Osteoblast (primary cell): ENCODE measurements at regions not wholly inside any gene's neighbourhood (a gene's known extent, or its start where the extent isn't known, plus 50 kb on each side); places are given as distances from the start of the nearest gene placed in this dataset.

ENCODE experiments used
- DNase-seq: peaks from one replicate; pipeline ENCODE4 v3.0.0; 2011; ENCODE audit warnings: low spot score, mixed read lengths; ENCODE audit not compliant: insufficient read length; ENCODE audit errors: missing footprints
- H2AFZ ChIP-seq: 2 replicates; pipeline ENCODE4 v1.6.0; 2011; ENCODE audit warnings: mild to moderate bottlenecking, low read length
- H3K27ac ChIP-seq: 2 replicates; pipeline ENCODE4 v1.5.1; 2011; ENCODE audit warnings: mild to moderate bottlenecking, low read depth, low read length, moderate library complexity
- H3K27me3 ChIP-seq: 2 replicates; pipeline ENCODE4 v1.6.0; 2012; ENCODE audit warnings: mild to moderate bottlenecking, control low read depth, inconsistent platforms, low read length, moderate library complexity; ENCODE audit not compliant: insufficient read depth
- H3K36me3 ChIP-seq: 2 replicates; pipeline ENCODE4 v1.5.1; 2011; ENCODE audit warnings: mild to moderate bottlenecking, low read length, control low read depth, moderate library complexity; ENCODE audit not compliant: insufficient read depth
- H3K4me1 ChIP-seq: 2 replicates; pipeline ENCODE4 v1.5.1; 2011; ENCODE audit warnings: mild to moderate bottlenecking, low read length, control low read depth, moderate library complexity; ENCODE audit not compliant: insufficient read depth
- H3K4me2 ChIP-seq: 2 replicates; pipeline ENCODE4 v1.6.0; 2011; ENCODE audit warnings: mild to moderate bottlenecking, low read length; ENCODE audit not compliant: insufficient read depth
- H3K4me3 ChIP-seq: fragments of 200-600 bp; sonication (generic); 3 replicates; pipeline ENCODE4 v1.5.1; 2012; ENCODE audit warnings: mild to moderate bottlenecking, low read length, inconsistent platforms; ENCODE audit not compliant: insufficient read depth
- H3K79me2 ChIP-seq: 2 replicates; pipeline ENCODE4 v1.6.0; 2012; ENCODE audit warnings: mild to moderate bottlenecking, low read length, control low read depth, inconsistent platforms; ENCODE audit not compliant: insufficient read depth
- H3K9me3 ChIP-seq: 2 replicates; pipeline ENCODE4 v1.5.1; 2011; ENCODE audit warnings: low read depth, low read length, control low read depth
- H4K20me1 ChIP-seq: 2 replicates; pipeline ENCODE4 v1.6.0; 2012; ENCODE audit warnings: mild to moderate bottlenecking, low read length, control low read depth; ENCODE audit not compliant: insufficient read depth
- TF ChIP-seq, protein P1 (sequence below): IDR thresholded peaks from 2 replicates; pipeline ENCODE4 v1.5.1; 2011; ENCODE audit warnings: mild to moderate bottlenecking, low read depth, low read length, moderate library complexity; ENCODE audit errors: extremely low read depth

DNA sequence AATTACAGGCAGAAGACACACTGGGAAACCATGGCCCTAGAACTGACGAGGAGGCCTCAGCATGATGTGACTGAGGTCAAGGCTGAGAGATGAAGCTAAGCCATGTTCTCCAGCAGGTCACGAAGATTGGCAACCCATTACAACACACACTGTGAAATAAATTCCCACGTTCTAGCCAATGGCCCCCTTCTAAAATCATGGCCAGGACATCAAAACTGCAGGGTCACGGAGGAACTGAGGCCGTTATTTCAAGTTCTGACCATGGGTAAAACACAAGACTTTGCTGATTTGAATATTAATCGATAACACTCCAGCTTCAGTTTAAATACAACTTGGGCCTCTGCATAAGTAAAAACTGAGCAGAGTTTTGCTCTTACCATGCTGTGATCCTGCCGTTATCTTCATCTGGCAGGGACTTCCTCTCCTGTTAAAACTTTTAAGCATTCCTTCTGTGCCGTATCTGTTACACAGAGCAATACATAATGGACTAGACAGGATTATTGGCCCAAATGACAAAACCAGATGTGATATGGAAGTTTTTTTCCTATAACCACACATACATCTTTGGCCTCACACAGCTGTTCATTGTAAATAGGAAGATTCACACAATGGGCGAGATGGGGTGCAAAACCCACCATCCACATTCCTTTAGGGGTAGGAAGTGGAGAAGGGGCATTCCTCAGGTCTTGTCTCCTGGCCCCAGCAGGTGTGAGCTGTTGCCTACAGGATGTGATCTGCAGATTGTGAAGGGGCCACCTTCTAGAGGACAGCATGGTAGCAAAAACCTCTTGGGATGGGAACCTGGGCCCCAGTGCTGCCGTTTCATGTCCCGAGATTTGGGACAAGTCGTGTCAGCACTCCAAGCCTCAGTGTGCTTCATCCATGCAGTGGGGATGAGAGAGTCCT lies 207.4 kb downstream of the OPA1 start:
- Histone ChIP-seq H3K27ac (no peak overlapping the region), H3K4me2 (no peak overlapping the region), H2AFZ (no peak overlapping the region), H3K27me3 (peaks cover 17% of the 10 kb centered on the region), H4K20me1 (no peaks in the 10 kb centered on the region), H3K4me3 (no peak overlapping the region), H3K4me1 (no peaks in the 10 kb centered on the region), H3K9me3 (no peaks in the 10 kb centered on the region), H3K79me2 (no peaks in the 10 kb centered on the region), H3K36me3 (no peaks in the 10 kb centered on the region)
- TF ChIP-seq, protein P1, sequence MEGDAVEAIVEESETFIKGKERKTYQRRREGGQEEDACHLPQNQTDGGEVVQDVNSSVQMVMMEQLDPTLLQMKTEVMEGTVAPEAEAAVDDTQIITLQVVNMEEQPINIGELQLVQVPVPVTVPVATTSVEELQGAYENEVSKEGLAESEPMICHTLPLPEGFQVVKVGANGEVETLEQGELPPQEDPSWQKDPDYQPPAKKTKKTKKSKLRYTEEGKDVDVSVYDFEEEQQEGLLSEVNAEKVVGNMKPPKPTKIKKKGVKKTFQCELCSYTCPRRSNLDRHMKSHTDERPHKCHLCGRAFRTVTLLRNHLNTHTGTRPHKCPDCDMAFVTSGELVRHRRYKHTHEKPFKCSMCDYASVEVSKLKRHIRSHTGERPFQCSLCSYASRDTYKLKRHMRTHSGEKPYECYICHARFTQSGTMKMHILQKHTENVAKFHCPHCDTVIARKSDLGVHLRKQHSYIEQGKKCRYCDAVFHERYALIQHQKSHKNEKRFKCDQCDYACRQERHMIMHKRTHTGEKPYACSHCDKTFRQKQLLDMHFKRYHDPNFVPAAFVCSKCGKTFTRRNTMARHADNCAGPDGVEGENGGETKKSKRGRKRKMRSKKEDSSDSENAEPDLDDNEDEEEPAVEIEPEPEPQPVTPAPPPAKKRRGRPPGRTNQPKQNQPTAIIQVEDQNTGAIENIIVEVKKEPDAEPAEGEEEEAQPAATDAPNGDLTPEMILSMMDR, result no peak
- peak; percentile 29 for DNase-seq

- Histone ChIP-seq H3K4me2 (no peak overlapping the region), H3K27ac (no peak overlapping the region), H3K79me2 (no peaks in the 10 kb centered on the region), H2AFZ (no peak overlapping the region), H3K4me1 (no peaks in the 10 kb centered on the region), H3K4me3 (no peak overlapping the region), H3K36me3 (no peaks in the 10 kb centered on the region), H4K20me1 (no peaks in the 10 kb centered on the region), H3K27me3 (peaks cover 20% of the 10 kb centered on the region), H3K9me3 (no peaks in the 10 kb centered on the region)
- TF ChIP-seq, protein P1, result no peak
- no peak for DNase-seq
Observed at GRCh38 chr3:193801097-193801496, 208.1 kb downstream of the OPA1 start.

- peaks cover 40% of the 10 kb centered on the region for H3K27me3 ChIP-seq
- H3K79me2 ChIP-seq, result no peaks in the 10 kb centered on the region
- DNase-seq, result no peak
- TF ChIP-seq, protein P1, result no peak
- H3K9me3 ChIP-seq, result no peaks in the 10 kb centered on the region
- H3K4me1 ChIP-seq, result no peaks in the 10 kb centered on the region
- no peaks in the 10 kb centered on the region for H3K36me3 ChIP-seq
- H3K4me2 ChIP-seq, result no peak overlapping the region
- H3K4me3 ChIP-seq, result no peak overlapping the region
- no peaks in the 10 kb centered on the region for H4K20me1 ChIP-seq
- H2AFZ ChIP-seq, result no peak overlapping the region
- H3K27ac ChIP-seq, result no peak overlapping the region
Observed at GRCh38 chr3:193803288-193803687, 210.3 kb downstream of the OPA1 start.

DNA sequence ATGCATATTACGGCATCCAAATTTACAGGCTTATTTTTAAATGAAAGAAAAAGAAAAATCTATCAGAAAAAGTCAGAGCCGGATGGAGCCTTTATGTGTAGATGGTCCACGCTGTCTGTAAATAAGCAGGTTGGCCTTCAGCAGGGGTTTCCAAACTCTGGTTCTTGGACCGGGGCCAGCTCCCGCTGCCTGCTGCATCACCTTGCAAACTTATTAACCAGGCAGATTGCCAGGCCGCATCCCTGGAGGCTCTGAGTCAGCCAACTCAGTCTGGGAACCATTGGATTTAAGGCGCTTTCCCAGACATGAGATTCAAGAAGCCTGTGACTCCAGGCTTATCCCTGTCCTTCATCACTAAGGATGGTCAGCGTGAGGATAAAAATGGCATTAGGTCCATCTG lies 212.4 kb downstream of the OPA1 start:
- DNase-seq, result peak; percentile 42
- Histone ChIP-seq H3K4me2 (no peak overlapping the region), H3K36me3 (no peaks in the 10 kb centered on the region), H3K79me2 (no peaks in the 10 kb centered on the region), H3K4me3 (no peak overlapping the region), H2AFZ (no peak overlapping the region), H3K9me3 (no peaks in the 10 kb centered on the region), H3K4me1 (no peaks in the 10 kb centered on the region), H4K20me1 (no peaks in the 10 kb centered on the region), H3K27me3 (peaks cover 49% of the 10 kb centered on the region), H3K27ac (no peak overlapping the region)
- TF ChIP-seq, protein P1, result no peak
